ENCODE measurements at regions not wholly inside any gene's neighbourhood (a gene's known extent, or its start where the extent isn't known, plus 50 kb on each side); places are given as distances from the start of the nearest gene placed in this dataset.
"Not testable (repeated sequence)": the region's sequence is repeated elsewhere in the genome, so short reads cannot be mapped to it uniquely, and the experiment has no call there.

- H3K79me2 ChIP-seq (ENCODE audit: control insufficient read depth, insufficient read depth, low read length, unreplicated experiment), result no peaks in the 10 kb centered on the region
- H3K4me1 ChIP-seq (ENCODE audit: control insufficient read depth, insufficient read depth, low read length, unreplicated experiment), result no peaks in the 10 kb centered on the region
- H3K36me3 ChIP-seq (ENCODE audit: insufficient read depth, low read length), result no peaks in the 10 kb centered on the region
- H3K27ac ChIP-seq (ENCODE audit: low read depth, low read length), result no peak overlapping the region
- H2AFZ ChIP-seq (ENCODE audit: low read length, unreplicated experiment), result no peak overlapping the region
- no peak overlapping the region for H3K4me3 ChIP-seq (ENCODE audit: low read depth, low read length)
- no peaks in the 10 kb centered on the region for H3K27me3 ChIP-seq (ENCODE audit: insufficient read depth, low read length)
Observed at GRCh38 chr1:104212239-104212638, 462.5 kb downstream of the AMY1C start.

- H3K27me3 ChIP-seq (ENCODE audit: insufficient read depth, low read length); H3K27ac ChIP-seq (ENCODE audit: low read depth, low read length); H3K4me1 ChIP-seq (ENCODE audit: control insufficient read depth, insufficient read depth, low read length, unreplicated experiment); H3K79me2 ChIP-seq (ENCODE audit: control insufficient read depth, insufficient read depth, low read length, unreplicated experiment); H2AFZ ChIP-seq (ENCODE audit: low read length, unreplicated experiment); H3K36me3 ChIP-seq (ENCODE audit: insufficient read depth, low read length); H3K4me3 ChIP-seq (ENCODE audit: low read depth, low read length): not testable (repeated sequence)
Observed at GRCh38 chr1:104217395-104217986, 467.8 kb downstream of the AMY1C start.

- no peak overlapping the region for H2AFZ ChIP-seq (ENCODE audit: low read length, unreplicated experiment)
- H3K4me3 ChIP-seq (ENCODE audit: low read depth, low read length), result no peak overlapping the region
- no peaks in the 10 kb centered on the region for H3K4me1 ChIP-seq (ENCODE audit: control insufficient read depth, insufficient read depth, low read length, unreplicated experiment)
- no peaks in the 10 kb centered on the region for H3K36me3 ChIP-seq (ENCODE audit: insufficient read depth, low read length)
- no peaks in the 10 kb centered on the region for H3K79me2 ChIP-seq (ENCODE audit: control insufficient read depth, insufficient read depth, low read length, unreplicated experiment)
- H3K27me3 ChIP-seq (ENCODE audit: insufficient read depth, low read length), result no peaks in the 10 kb centered on the region
- no peak overlapping the region for H3K27ac ChIP-seq (ENCODE audit: low read depth, low read length)
Observed at GRCh38 chr1:104229860-104230259, 480.2 kb downstream of the AMY1C start.

- Histone ChIP-seq H3K4me1 (ENCODE audit: control insufficient read depth, insufficient read depth, low read length, unreplicated experiment) (no peaks in the 10 kb centered on the region), H3K27me3 (ENCODE audit: insufficient read depth, low read length) (no peaks in the 10 kb centered on the region), H3K36me3 (ENCODE audit: insufficient read depth, low read length) (no peaks in the 10 kb centered on the region), H3K79me2 (ENCODE audit: control insufficient read depth, insufficient read depth, low read length, unreplicated experiment) (no peaks in the 10 kb centered on the region), H3K27ac (ENCODE audit: low read depth, low read length) (no peak overlapping the region), H2AFZ (ENCODE audit: low read length, unreplicated experiment) (no peak overlapping the region), H3K4me3 (ENCODE audit: low read depth, low read length) (no peak overlapping the region)
Observed at GRCh38 chr1:104231676-104232075, 482.0 kb downstream of the AMY1C start.

- Histone ChIP-seq H3K79me2 (ENCODE audit: control insufficient read depth, insufficient read depth, low read length, unreplicated experiment) (no peaks in the 10 kb centered on the region), H2AFZ (ENCODE audit: low read length, unreplicated experiment) (no peak overlapping the region), H3K4me3 (ENCODE audit: low read depth, low read length) (no peak overlapping the region), H3K4me1 (ENCODE audit: control insufficient read depth, insufficient read depth, low read length, unreplicated experiment) (no peaks in the 10 kb centered on the region), H3K27me3 (ENCODE audit: insufficient read depth, low read length) (no peaks in the 10 kb centered on the region), H3K27ac (ENCODE audit: low read depth, low read length) (no peak overlapping the region), H3K36me3 (ENCODE audit: insufficient read depth, low read length) (no peaks in the 10 kb centered on the region)
Observed at GRCh38 chr1:104235141-104235540, 485.4 kb downstream of the AMY1C start.

- no peak overlapping the region for H3K4me3 ChIP-seq (ENCODE audit: low read depth, low read length)
- no peaks in the 10 kb centered on the region for H3K4me1 ChIP-seq (ENCODE audit: control insufficient read depth, insufficient read depth, low read length, unreplicated experiment)
- H3K79me2 ChIP-seq (ENCODE audit: control insufficient read depth, insufficient read depth, low read length, unreplicated experiment), result no peaks in the 10 kb centered on the region
- H2AFZ ChIP-seq (ENCODE audit: low read length, unreplicated experiment), result no peak overlapping the region
- no peaks in the 10 kb centered on the region for H3K27me3 ChIP-seq (ENCODE audit: insufficient read depth, low read length)
- no peak overlapping the region for H3K27ac ChIP-seq (ENCODE audit: low read depth, low read length)
- no peaks in the 10 kb centered on the region for H3K36me3 ChIP-seq (ENCODE audit: insufficient read depth, low read length)
Observed at GRCh38 chr1:104238991-104239390, 489.3 kb downstream of the AMY1C start.

- Histone ChIP-seq H2AFZ (ENCODE audit: low read length, unreplicated experiment) (no peak overlapping the region), H3K4me3 (ENCODE audit: low read depth, low read length) (no peak overlapping the region), H3K27me3 (ENCODE audit: insufficient read depth, low read length) (no peaks in the 10 kb centered on the region), H3K4me1 (ENCODE audit: control insufficient read depth, insufficient read depth, low read length, unreplicated experiment) (no peaks in the 10 kb centered on the region), H3K36me3 (ENCODE audit: insufficient read depth, low read length) (no peaks in the 10 kb centered on the region), H3K79me2 (ENCODE audit: control insufficient read depth, insufficient read depth, low read length, unreplicated experiment) (no peaks in the 10 kb centered on the region), H3K27ac (ENCODE audit: low read depth, low read length) (no peak overlapping the region)
Observed at GRCh38 chr1:104248385-104248784, 498.7 kb downstream of the AMY1C start.

- no peaks in the 10 kb centered on the region for H3K79me2 ChIP-seq (ENCODE audit: control insufficient read depth, insufficient read depth, low read length, unreplicated experiment)
- no peaks in the 10 kb centered on the region for H3K4me1 ChIP-seq (ENCODE audit: control insufficient read depth, insufficient read depth, low read length, unreplicated experiment)
- H3K36me3 ChIP-seq (ENCODE audit: insufficient read depth, low read length), result no peaks in the 10 kb centered on the region
- no peak overlapping the region for H3K27ac ChIP-seq (ENCODE audit: low read depth, low read length)
- H3K27me3 ChIP-seq (ENCODE audit: insufficient read depth, low read length), result no peaks in the 10 kb centered on the region
- H3K4me3 ChIP-seq (ENCODE audit: low read depth, low read length), result no peak overlapping the region
- no peak overlapping the region for H2AFZ ChIP-seq (ENCODE audit: low read length, unreplicated experiment)
Observed at GRCh38 chr1:104259481-104259880, 509.8 kb downstream of the AMY1C start.

GRCh38 chr1:104263110-104263509, 513.4 kb downstream of the AMY1C start:
- H3K79me2 ChIP-seq (ENCODE audit: control insufficient read depth, insufficient read depth, low read length, unreplicated experiment); H3K36me3 ChIP-seq (ENCODE audit: insufficient read depth, low read length); H3K4me3 ChIP-seq (ENCODE audit: low read depth, low read length); H2AFZ ChIP-seq (ENCODE audit: low read length, unreplicated experiment); H3K27ac ChIP-seq (ENCODE audit: low read depth, low read length); H3K27me3 ChIP-seq (ENCODE audit: insufficient read depth, low read length); H3K4me1 ChIP-seq (ENCODE audit: control insufficient read depth, insufficient read depth, low read length, unreplicated experiment): not testable (repeated sequence)

GRCh38 chr1:104264521-104264920, 514.8 kb downstream of the AMY1C start:
- H3K27me3 ChIP-seq (ENCODE audit: insufficient read depth, low read length), result no peaks in the 10 kb centered on the region
- no peak overlapping the region for H3K27ac ChIP-seq (ENCODE audit: low read depth, low read length)
- no peak overlapping the region for H3K4me3 ChIP-seq (ENCODE audit: low read depth, low read length)
- no peaks in the 10 kb centered on the region for H3K36me3 ChIP-seq (ENCODE audit: insufficient read depth, low read length)
- H3K4me1 ChIP-seq (ENCODE audit: control insufficient read depth, insufficient read depth, low read length, unreplicated experiment), result no peaks in the 10 kb centered on the region
- no peaks in the 10 kb centered on the region for H3K79me2 ChIP-seq (ENCODE audit: control insufficient read depth, insufficient read depth, low read length, unreplicated experiment)
- no peak overlapping the region for H2AFZ ChIP-seq (ENCODE audit: low read length, unreplicated experiment)

GRCh38 chr1:104265163-104265562, 515.5 kb downstream of the AMY1C start:
- no peaks in the 10 kb centered on the region for H3K27me3 ChIP-seq (ENCODE audit: insufficient read depth, low read length)
- no peak overlapping the region for H2AFZ ChIP-seq (ENCODE audit: low read length, unreplicated experiment)
- H3K4me3 ChIP-seq (ENCODE audit: low read depth, low read length), result no peak overlapping the region
- H3K36me3 ChIP-seq (ENCODE audit: insufficient read depth, low read length), result no peaks in the 10 kb centered on the region
- H3K4me1 ChIP-seq (ENCODE audit: control insufficient read depth, insufficient read depth, low read length, unreplicated experiment), result no peaks in the 10 kb centered on the region
- H3K79me2 ChIP-seq (ENCODE audit: control insufficient read depth, insufficient read depth, low read length, unreplicated experiment), result no peaks in the 10 kb centered on the region
- no peak overlapping the region for H3K27ac ChIP-seq (ENCODE audit: low read depth, low read length)

Data from ACC112 (cell line).